ENCODE measurements at regions not wholly inside any gene's neighbourhood (a gene's known extent, or its start where the extent isn't known, plus 50 kb on each side); places are given as distances from the start of the nearest gene placed in this dataset.
"Not testable (repeated sequence)": the region's sequence is repeated elsewhere in the genome, so short reads cannot be mapped to it uniquely, and the experiment has no call there.

DNA sequence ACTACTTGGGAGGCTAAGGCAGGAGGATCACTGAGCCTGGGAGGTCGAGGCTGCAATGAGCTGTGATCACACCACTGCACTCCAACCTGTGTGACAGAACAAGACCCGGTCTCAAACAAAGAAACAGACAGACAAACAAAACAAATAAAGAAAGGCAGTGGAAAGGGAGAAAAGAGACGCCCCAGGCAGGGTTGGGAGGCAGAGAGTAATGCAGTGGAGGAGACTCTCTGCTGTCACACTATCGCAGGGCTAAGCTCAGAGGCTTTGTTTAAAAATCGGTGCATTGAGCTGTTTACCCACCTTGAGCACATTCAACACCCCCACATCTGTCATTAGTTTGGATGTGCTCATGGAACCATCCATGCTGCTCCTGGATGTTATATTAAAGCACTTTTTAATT is 84.2 kb upstream of the RMP24 start:
- H3K4me3 ChIP-seq (ENCODE audit: low read depth, low read length), result no peak overlapping the region
- H3K27me3 ChIP-seq (ENCODE audit: control insufficient read depth, insufficient read depth, low read length), result no peaks in the 10 kb centered on the region
- H3K9ac ChIP-seq (ENCODE audit: low read depth, low read length), result no peak overlapping the region
- peaks cover 13% of the 10 kb centered on the region for H3K4me1 ChIP-seq (ENCODE audit: control insufficient read depth, insufficient read depth, low read length)
- no peaks in the 10 kb centered on the region for H3K36me3 ChIP-seq (ENCODE audit: control insufficient read depth, insufficient read depth, low read length)
- H3K9me3 ChIP-seq (ENCODE audit: control insufficient read depth, insufficient read depth, low read length), result no peaks in the 10 kb centered on the region

DNA sequence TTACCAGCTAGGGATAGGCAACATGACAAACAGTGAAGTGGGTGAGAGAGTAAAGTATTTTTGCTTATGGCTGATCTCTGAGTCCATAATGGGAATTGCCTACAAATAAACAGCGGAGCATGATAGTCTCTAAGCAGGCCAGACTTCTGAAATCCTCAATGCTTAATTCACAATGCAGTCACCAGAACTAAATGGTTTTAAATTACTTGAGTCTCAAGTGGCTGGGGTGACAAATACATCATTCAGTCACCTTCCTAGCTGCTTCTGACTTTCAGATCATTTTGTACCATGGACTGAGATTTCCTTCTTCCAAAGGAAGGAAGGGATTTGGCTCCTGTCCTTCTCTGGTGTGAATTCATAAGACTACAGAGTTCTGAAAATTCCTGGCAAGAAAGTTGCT is 82.8 kb upstream of the RMP24 start:
- Histone ChIP-seq H3K27me3 (ENCODE audit: control insufficient read depth, insufficient read depth, low read length) (no peaks in the 10 kb centered on the region), H3K36me3 (ENCODE audit: control insufficient read depth, insufficient read depth, low read length) (no peaks in the 10 kb centered on the region), H3K9me3 (ENCODE audit: control insufficient read depth, insufficient read depth, low read length) (no peaks in the 10 kb centered on the region), H3K4me1 (ENCODE audit: control insufficient read depth, insufficient read depth, low read length) (peaks cover 5% of the 10 kb centered on the region), H3K4me3 (ENCODE audit: low read depth, low read length) (no peak overlapping the region), H3K9ac (ENCODE audit: low read depth, low read length) (no peak overlapping the region)

DNA sequence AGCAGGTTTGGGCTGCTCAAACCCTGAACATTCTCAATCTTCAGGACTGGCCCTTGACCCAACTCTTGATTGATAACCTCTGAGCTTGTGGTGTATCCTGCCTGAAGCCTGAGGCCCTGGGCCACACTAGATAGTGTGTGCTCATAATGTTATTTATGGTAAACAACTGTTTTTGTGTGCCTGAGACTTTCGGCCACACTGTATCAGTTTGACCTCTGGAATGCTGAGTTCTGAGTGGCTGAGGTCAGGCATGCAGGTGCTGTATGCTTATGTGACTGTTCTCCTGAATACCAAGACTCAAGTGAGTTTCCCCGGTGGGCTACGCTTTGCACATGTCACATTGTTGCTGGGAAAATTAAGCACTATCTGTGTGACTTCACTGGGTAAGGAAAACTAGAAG is 82.2 kb upstream of the RMP24 start:
- Histone ChIP-seq H3K9ac (ENCODE audit: low read depth, low read length) (no peak overlapping the region), H3K4me1 (ENCODE audit: control insufficient read depth, insufficient read depth, low read length) (peaks cover 5% of the 10 kb centered on the region), H3K27me3 (ENCODE audit: control insufficient read depth, insufficient read depth, low read length) (no peaks in the 10 kb centered on the region), H3K4me3 (ENCODE audit: low read depth, low read length) (no peak overlapping the region), H3K9me3 (ENCODE audit: control insufficient read depth, insufficient read depth, low read length) (no peaks in the 10 kb centered on the region), H3K36me3 (ENCODE audit: control insufficient read depth, insufficient read depth, low read length) (no peaks in the 10 kb centered on the region)

DNA sequence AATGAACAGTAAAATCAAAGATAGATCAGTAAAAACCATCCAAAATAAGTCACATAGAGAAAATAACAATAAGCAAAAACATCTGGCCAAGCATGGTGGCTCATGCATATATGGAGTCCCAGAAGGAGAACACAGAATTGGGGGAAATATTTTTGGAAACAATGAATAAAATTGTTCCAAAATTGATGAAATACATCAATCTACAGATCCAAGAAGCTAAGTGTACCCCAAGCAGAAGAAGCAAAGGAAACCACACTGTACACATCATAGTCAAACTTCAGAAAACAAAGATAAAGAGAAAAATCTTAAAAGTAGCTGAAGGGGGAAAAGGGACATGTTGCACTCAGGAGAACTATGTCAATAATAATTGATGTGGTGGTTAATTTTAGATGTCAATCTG is 80.4 kb upstream of the RMP24 start:
- H3K36me3 ChIP-seq (ENCODE audit: control insufficient read depth, insufficient read depth, low read length), result peaks cover 7% of the 10 kb centered on the region
- H3K9me3 ChIP-seq (ENCODE audit: control insufficient read depth, insufficient read depth, low read length), result peaks cover 1% of the 10 kb centered on the region
- no peak overlapping the region for H3K9ac ChIP-seq (ENCODE audit: low read depth, low read length)
- no peaks in the 10 kb centered on the region for H3K27me3 ChIP-seq (ENCODE audit: control insufficient read depth, insufficient read depth, low read length)
- peaks cover 5% of the 10 kb centered on the region for H3K4me1 ChIP-seq (ENCODE audit: control insufficient read depth, insufficient read depth, low read length)
- H3K4me3 ChIP-seq (ENCODE audit: low read depth, low read length), result no peak overlapping the region

DNA sequence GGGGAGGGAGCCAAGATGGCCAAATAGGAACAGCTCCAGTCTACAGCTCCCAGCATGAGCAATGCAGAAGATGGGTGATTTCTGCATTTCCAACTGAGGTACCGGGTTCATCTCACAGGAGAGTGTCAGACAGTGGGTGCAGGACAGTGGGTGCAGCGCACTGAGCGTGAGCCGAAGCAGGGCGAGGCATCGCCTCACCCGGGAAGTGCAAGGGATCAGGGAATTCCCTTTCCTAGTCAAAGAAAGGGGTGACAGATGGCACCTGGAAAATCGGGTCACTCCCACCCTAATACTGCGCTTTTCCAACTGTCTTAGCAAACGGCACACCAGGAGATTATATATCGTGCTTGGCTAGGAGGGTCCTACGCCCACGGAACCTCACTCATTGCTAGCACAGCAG is 75.0 kb upstream of the RMP24 start:
- not testable (repeated sequence) for H3K27me3 ChIP-seq (ENCODE audit: control insufficient read depth, insufficient read depth, low read length); H3K4me3 ChIP-seq (ENCODE audit: low read depth, low read length); H3K4me1 ChIP-seq (ENCODE audit: control insufficient read depth, insufficient read depth, low read length); H3K9ac ChIP-seq (ENCODE audit: low read depth, low read length); H3K9me3 ChIP-seq (ENCODE audit: control insufficient read depth, insufficient read depth, low read length)
- peaks cover 15% of the 10 kb centered on the region for H3K36me3 ChIP-seq (ENCODE audit: control insufficient read depth, insufficient read depth, low read length)

DNA sequence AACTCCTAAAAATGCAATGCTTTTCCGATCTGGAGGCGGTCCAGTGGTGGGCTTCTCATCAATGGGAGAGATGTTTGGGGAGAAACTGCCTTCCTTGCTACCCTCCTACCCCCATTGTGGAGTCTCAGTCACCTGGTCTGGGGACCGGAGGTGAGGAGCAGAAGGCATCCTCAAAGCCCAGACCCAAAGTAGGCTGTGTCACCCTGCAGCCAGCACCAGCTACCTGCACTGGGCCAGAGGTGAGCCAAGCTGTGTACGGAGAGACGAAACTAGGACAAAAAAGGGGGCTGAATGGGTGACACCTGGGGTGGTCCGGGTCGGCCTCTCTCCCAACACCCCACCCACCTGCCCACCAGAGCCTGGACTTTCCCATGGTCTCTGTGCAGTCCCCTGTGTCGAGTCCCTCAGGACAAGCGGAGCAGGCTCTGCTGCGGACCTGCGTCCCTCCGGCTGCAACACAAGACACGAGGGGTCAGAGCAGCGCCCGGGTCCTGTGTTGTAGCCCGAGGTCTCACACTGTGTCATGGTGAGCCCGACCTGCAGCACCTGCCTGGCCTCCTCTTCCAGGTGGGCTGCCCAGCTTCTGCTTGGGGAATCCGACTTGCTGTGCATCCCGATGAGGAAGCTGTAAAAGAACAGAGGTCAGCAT is 68.0 kb upstream of the RMP24 start:
- H3K27me3 ChIP-seq (ENCODE audit: control insufficient read depth, insufficient read depth, low read length), result no peaks in the 10 kb centered on the region
- peaks cover 18% of the 10 kb centered on the region for H3K36me3 ChIP-seq (ENCODE audit: control insufficient read depth, insufficient read depth, low read length)
- H3K4me3 ChIP-seq (ENCODE audit: low read depth, low read length), result no peak overlapping the region
- H3K9me3 ChIP-seq (ENCODE audit: control insufficient read depth, insufficient read depth, low read length), result no peaks in the 10 kb centered on the region
- H3K9ac ChIP-seq (ENCODE audit: low read depth, low read length), result no peak overlapping the region
- H3K4me1 ChIP-seq (ENCODE audit: control insufficient read depth, insufficient read depth, low read length), result no peaks in the 10 kb centered on the region

DNA sequence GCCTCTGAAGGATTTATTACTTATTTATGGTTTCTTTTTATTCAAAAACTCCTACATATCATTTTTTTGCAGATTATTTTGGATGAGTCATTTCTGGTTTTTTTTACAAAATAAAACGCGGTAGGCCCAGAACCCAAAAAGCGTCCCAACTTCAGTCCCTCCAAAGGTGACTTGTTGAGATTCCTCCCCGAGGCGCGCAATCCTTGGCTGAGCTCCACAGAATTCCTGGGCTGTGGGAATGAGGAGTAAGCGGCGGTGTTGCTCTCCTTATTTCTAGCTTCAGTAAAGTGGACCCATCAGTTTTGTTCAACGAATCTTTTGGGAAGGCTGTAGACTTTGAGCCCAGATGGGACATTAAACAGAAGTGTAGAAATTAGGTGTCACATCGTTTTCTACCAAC is 67.0 kb upstream of the RMP24 start:
- Histone ChIP-seq H3K4me3 (ENCODE audit: low read depth, low read length) (no peak overlapping the region), H3K27me3 (ENCODE audit: control insufficient read depth, insufficient read depth, low read length) (no peaks in the 10 kb centered on the region), H3K9ac (ENCODE audit: low read depth, low read length) (no peak overlapping the region), H3K4me1 (ENCODE audit: control insufficient read depth, insufficient read depth, low read length) (no peaks in the 10 kb centered on the region), H3K36me3 (ENCODE audit: control insufficient read depth, insufficient read depth, low read length) (peaks cover 18% of the 10 kb centered on the region), H3K9me3 (ENCODE audit: control insufficient read depth, insufficient read depth, low read length) (no peaks in the 10 kb centered on the region)

DNA sequence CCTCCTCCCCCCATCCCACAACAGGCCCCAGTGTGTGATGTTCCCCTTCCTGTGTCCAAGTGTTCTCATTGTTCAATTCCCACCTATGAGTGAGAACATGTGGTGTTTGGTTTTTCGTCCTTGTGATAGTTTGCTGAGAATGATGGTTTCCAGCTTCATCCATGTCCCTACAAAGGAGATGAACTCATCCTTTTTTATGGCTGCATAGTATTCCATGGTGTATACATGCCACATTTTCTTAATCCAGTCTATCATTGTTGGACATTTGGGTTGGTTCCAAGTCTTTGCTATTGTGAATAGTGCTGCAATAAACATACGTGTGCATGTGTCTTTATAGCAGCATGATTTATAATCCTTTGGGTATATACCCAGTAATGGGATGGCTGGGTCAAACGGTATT is 66.2 kb upstream of the RMP24 start:
- H3K27me3 ChIP-seq (ENCODE audit: control insufficient read depth, insufficient read depth, low read length); H3K4me3 ChIP-seq (ENCODE audit: low read depth, low read length): not testable (repeated sequence)
- H3K36me3 ChIP-seq (ENCODE audit: control insufficient read depth, insufficient read depth, low read length), result peaks cover 18% of the 10 kb centered on the region

DNA sequence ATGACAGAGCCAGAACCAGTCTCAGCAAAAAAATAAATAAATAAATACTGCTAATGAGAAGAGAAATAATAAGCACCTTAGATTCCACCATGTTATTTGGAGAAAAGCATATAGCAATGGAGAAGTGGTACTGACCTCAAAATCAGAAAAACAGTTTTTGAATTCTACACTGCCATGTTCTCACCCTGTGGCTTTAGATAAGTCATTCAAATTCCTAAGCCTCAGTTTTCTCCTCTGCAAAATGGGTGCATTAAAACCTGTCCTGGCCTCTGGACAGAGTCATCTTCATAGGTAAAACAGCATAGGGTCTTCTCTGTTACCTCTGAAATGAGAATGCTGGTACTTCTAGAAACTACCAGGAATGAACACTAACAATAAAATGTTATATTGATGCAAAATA is 62.2 kb upstream of the RMP24 start:
- Histone ChIP-seq H3K27me3 (ENCODE audit: control insufficient read depth, insufficient read depth, low read length) (no peaks in the 10 kb centered on the region), H3K4me3 (ENCODE audit: low read depth, low read length) (no peak overlapping the region), H3K9me3 (ENCODE audit: control insufficient read depth, insufficient read depth, low read length) (no peaks in the 10 kb centered on the region), H3K4me1 (ENCODE audit: control insufficient read depth, insufficient read depth, low read length) (no peaks in the 10 kb centered on the region), H3K36me3 (ENCODE audit: control insufficient read depth, insufficient read depth, low read length) (peaks cover 5% of the 10 kb centered on the region), H3K9ac (ENCODE audit: low read depth, low read length) (no peak overlapping the region)

More for the DNA sequence above, 66.2 kb upstream of the RMP24 start:
- not testable (repeated sequence) for H3K9ac ChIP-seq (ENCODE audit: low read depth, low read length); H3K4me1 ChIP-seq (ENCODE audit: control insufficient read depth, insufficient read depth, low read length); H3K9me3 ChIP-seq (ENCODE audit: control insufficient read depth, insufficient read depth, low read length)

DNA sequence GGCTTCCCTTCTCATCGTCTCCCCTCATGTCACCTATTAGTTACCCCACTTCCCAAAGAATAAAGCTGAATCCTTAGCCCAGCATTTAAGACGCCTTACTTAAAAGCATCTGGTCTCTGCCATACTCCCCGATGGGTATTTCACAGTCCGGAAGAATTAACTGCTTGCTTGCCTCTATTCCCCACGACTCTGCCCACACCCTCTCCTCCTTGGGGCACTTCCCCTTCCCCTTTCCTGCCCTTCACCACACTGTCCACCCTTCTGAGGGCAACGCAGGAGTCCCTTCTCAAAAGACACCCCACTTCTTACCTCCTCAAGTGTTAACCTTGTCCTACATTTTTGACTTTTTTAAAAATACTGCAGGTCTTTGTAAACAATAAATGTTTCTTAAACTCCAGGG is 60.1 kb upstream of the RMP24 start:
- no peaks in the 10 kb centered on the region for H3K27me3 ChIP-seq (ENCODE audit: control insufficient read depth, insufficient read depth, low read length)
- no peak overlapping the region for H3K4me3 ChIP-seq (ENCODE audit: low read depth, low read length)
- no peaks in the 10 kb centered on the region for H3K9me3 ChIP-seq (ENCODE audit: control insufficient read depth, insufficient read depth, low read length)
- H3K9ac ChIP-seq (ENCODE audit: low read depth, low read length), result no peak overlapping the region
- no peaks in the 10 kb centered on the region for H3K36me3 ChIP-seq (ENCODE audit: control insufficient read depth, insufficient read depth, low read length)
- H3K4me1 ChIP-seq (ENCODE audit: control insufficient read depth, insufficient read depth, low read length), result no peaks in the 10 kb centered on the region

DNA sequence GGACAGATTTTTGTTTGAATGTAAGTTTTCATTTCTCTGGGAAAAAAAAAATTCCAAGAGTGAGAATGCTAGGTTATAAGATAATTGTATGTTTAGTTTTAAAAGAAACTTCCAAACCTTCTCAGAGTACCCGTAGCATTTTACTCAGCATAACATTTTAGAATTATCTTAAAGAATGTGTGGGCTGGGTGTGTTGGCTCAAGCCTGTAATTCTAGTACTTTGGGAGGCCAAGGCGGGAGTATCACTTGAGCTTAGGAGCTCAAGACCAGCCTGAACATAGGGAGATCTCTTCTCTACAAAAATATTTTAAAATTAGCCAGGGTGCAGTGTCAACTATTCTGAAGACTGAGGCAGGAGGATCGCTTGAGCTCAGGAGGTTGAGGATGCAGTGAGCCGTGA is 57.4 kb upstream of the RMP24 start:
- no peak overlapping the region for H3K4me3 ChIP-seq (ENCODE audit: low read depth, low read length)
- H3K4me1 ChIP-seq (ENCODE audit: control insufficient read depth, insufficient read depth, low read length), result no peaks in the 10 kb centered on the region
- no peaks in the 10 kb centered on the region for H3K36me3 ChIP-seq (ENCODE audit: control insufficient read depth, insufficient read depth, low read length)
- no peaks in the 10 kb centered on the region for H3K9me3 ChIP-seq (ENCODE audit: control insufficient read depth, insufficient read depth, low read length)
- H3K27me3 ChIP-seq (ENCODE audit: control insufficient read depth, insufficient read depth, low read length), result no peaks in the 10 kb centered on the region
- no peak overlapping the region for H3K9ac ChIP-seq (ENCODE audit: low read depth, low read length)

DNA sequence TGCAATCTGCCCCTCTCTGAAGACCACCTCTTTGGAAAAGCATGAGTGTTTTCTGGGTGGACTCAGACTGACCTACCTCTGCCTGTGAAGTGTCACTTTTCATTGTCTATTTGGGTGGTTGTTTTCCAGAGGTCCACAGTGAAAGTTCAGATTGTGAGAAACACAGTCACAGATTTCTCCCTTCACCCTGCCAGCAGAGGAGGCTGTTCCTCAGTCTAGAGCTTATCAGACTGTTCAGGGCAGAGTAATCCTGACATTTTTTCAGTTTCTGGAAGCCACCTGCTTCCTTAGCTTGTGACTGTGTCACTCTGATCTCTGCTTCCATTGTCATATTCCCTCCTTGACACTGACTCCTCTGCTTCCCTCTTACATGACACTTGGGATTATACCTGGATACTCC is 55.4 kb upstream of the RMP24 start:
- H3K27me3 ChIP-seq (ENCODE audit: control insufficient read depth, insufficient read depth, low read length), result no peaks in the 10 kb centered on the region
- no peaks in the 10 kb centered on the region for H3K4me1 ChIP-seq (ENCODE audit: control insufficient read depth, insufficient read depth, low read length)
- no peak overlapping the region for H3K9ac ChIP-seq (ENCODE audit: low read depth, low read length)
- no peak overlapping the region for H3K4me3 ChIP-seq (ENCODE audit: low read depth, low read length)
- H3K9me3 ChIP-seq (ENCODE audit: control insufficient read depth, insufficient read depth, low read length), result no peaks in the 10 kb centered on the region
- no peaks in the 10 kb centered on the region for H3K36me3 ChIP-seq (ENCODE audit: control insufficient read depth, insufficient read depth, low read length)
